GM18498 (cell line): ENCODE measurements at regions not wholly inside any gene's neighbourhood (a gene's known extent, or its start where the extent isn't known, plus 50 kb on each side); places are given as distances from the start of the nearest gene placed in this dataset.
"Not testable (repeated sequence)": the region's sequence is repeated elsewhere in the genome, so short reads cannot be mapped to it uniquely, and the experiment has no call there.

Experiments used
- ATAC-seq: cut with Tn5 transposase; IDR thresholded peaks from one replicate; pipeline ENCODE4 v1.9.1; 2021; ENCODE audit warnings: mild to moderate bottlenecking, moderate library complexity; ENCODE audit not compliant: unreplicated experiment

- no peak for ATAC-seq
Observed at GRCh38 chr2:61774351-61774750, 79.5 kb downstream of the FAM161A start.

- no peak for ATAC-seq
Observed at GRCh38 chr2:61771904-61772845, 81.7 kb downstream of the FAM161A start.

- ATAC-seq = no peak
Observed at GRCh38 chr2:61770746-61771145, 83.1 kb downstream of the FAM161A start.

- no peak for ATAC-seq
Observed at GRCh38 chr2:61770298-61770697, 83.6 kb downstream of the FAM161A start.

GRCh38 chr2:61769093-61769675, 84.7 kb downstream of the FAM161A start:
- ATAC-seq = no peak

GRCh38 chr2:61764035-61764800, 89.6 kb downstream of the FAM161A start:
- peak; percentile 99 for ATAC-seq

- peak; percentile 14 for ATAC-seq
Observed at GRCh38 chr2:61763605-61764034, 90.2 kb downstream of the FAM161A start.

GRCh38 chr2:61762292-61762691, 91.6 kb downstream of the FAM161A start:
- no peak for ATAC-seq

GRCh38 chr2:61759718-61760117, 94.1 kb downstream of the FAM161A start:
- ATAC-seq = no peak

GRCh38 chr2:61759005-61759404, 94.9 kb downstream of the FAM161A start:
- no peak for ATAC-seq

GRCh38 chr2:61758159-61758558, 95.7 kb downstream of the FAM161A start:
- no peak for ATAC-seq

- ATAC-seq = no peak
Observed at GRCh38 chr2:61753512-61753911, 100.3 kb downstream of the FAM161A start.

GRCh38 chr2:61750624-61751023, 103.2 kb downstream of the FAM161A start:
- no peak for ATAC-seq

GRCh38 chr2:61742955-61743354, 110.9 kb downstream of the FAM161A start:
- no peak for ATAC-seq

GRCh38 chr2:61737841-61738240, 116.0 kb downstream of the FAM161A start:
- no peak for ATAC-seq

GRCh38 chr2:61736953-61737352, 116.9 kb downstream of the FAM161A start:
- ATAC-seq = no peak

GRCh38 chr2:61733563-61733962, 120.3 kb downstream of the FAM161A start:
- no peak for ATAC-seq

- no peak for ATAC-seq
Observed at GRCh38 chr2:61732787-61733186, 121.1 kb downstream of the FAM161A start.

- ATAC-seq = no peak
Observed at GRCh38 chr2:61727746-61728145, 126.1 kb downstream of the FAM161A start.

- ATAC-seq = no peak
Observed at GRCh38 chr2:61726456-61727209, 127.2 kb downstream of the FAM161A start.

- not testable (repeated sequence) for ATAC-seq
Observed at GRCh38 chr2:61723364-61723763, 130.5 kb downstream of the FAM161A start.
